ENCODE measurements at regions not wholly inside any gene's neighbourhood (a gene's known extent, or its start where the extent isn't known, plus 50 kb on each side); places are given as distances from the start of the nearest gene placed in this dataset.

DNA sequence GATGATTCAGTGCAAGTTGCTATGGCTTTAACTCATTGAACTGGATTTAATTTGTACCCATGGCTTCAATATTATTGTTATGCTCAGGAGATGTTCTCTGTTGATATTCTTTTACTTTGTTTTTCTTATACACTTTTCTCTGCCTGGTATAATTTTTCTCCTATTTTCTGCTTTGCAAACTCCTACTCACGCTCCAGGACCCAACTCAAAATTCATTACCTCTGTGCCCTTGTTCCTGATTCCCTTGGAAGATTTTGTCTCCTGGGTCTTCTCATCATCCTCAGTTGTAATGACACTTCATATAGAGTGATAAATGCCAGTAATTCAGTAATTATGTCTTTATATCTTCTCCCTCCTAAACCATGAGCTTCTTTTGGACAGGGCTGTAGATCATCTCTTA lies 259.9 kb upstream of the JADE1 start:
- DNase-seq (ENCODE audit: insufficient read length, low spot score, missing footprints), result no peak
- Histone ChIP-seq H4K20me1 (ENCODE audit: insufficient read depth, low read length) (no peaks in the 10 kb centered on the region), H3K4me2 (ENCODE audit: insufficient read depth, low read length) (no peak overlapping the region), H3K27ac (ENCODE audit: low read depth, low read length) (no peak overlapping the region), H3K4me1 (ENCODE audit: insufficient read depth, low read length) (peaks cover 20% of the 10 kb centered on the region), H2AFZ (ENCODE audit: low read length) (no peak overlapping the region), H3K79me2 (ENCODE audit: insufficient read depth, low read length) (no peaks in the 10 kb centered on the region), H3K27me3 (ENCODE audit: insufficient read depth, low read length) (no peaks in the 10 kb centered on the region), H3K36me3 (ENCODE audit: insufficient read depth, low read length) (no peaks in the 10 kb centered on the region), H3K9me3 (ENCODE audit: low read depth, low read length) (no peaks in the 10 kb centered on the region), H3K4me3 (ENCODE audit: insufficient read depth, low read length) (no peak overlapping the region)
- TF ChIP-seq, protein P1, sequence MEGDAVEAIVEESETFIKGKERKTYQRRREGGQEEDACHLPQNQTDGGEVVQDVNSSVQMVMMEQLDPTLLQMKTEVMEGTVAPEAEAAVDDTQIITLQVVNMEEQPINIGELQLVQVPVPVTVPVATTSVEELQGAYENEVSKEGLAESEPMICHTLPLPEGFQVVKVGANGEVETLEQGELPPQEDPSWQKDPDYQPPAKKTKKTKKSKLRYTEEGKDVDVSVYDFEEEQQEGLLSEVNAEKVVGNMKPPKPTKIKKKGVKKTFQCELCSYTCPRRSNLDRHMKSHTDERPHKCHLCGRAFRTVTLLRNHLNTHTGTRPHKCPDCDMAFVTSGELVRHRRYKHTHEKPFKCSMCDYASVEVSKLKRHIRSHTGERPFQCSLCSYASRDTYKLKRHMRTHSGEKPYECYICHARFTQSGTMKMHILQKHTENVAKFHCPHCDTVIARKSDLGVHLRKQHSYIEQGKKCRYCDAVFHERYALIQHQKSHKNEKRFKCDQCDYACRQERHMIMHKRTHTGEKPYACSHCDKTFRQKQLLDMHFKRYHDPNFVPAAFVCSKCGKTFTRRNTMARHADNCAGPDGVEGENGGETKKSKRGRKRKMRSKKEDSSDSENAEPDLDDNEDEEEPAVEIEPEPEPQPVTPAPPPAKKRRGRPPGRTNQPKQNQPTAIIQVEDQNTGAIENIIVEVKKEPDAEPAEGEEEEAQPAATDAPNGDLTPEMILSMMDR (IDR thresholded peaks at IDR 0.05; ENCODE audit: extremely low read depth, low read depth, low read length), result no peak

DNA sequence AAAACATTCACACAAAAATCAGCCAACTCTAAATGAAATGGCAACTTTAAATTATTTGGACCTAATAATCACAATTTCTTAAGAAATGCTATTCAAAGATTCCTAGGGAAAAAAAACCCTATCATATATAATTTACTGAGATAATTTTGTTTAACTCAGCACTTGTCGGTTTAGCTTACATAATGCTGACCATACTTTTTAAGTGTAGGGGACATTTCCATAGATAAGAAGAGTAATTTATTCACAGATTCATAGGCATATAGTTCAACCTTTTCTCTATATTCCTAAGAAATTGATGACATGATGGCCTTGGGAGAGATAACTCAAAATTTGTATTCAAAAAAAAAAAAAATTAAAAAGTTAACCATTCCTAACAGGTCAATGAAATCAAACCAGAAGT lies 260.8 kb upstream of the PGRMC2 start:
- Histone ChIP-seq H3K4me1 (ENCODE audit: insufficient read depth, low read length) (peaks cover 10% of the 10 kb centered on the region), H3K79me2 (ENCODE audit: insufficient read depth, low read length) (no peaks in the 10 kb centered on the region), H3K27me3 (ENCODE audit: insufficient read depth, low read length) (no peaks in the 10 kb centered on the region), H3K9me3 (ENCODE audit: low read depth, low read length) (no peaks in the 10 kb centered on the region), H3K27ac (ENCODE audit: low read depth, low read length) (no peak overlapping the region), H3K4me3 (ENCODE audit: insufficient read depth, low read length) (no peak overlapping the region), H3K4me2 (ENCODE audit: insufficient read depth, low read length) (no peak overlapping the region), H4K20me1 (ENCODE audit: insufficient read depth, low read length) (no peaks in the 10 kb centered on the region), H2AFZ (ENCODE audit: low read length) (no peak overlapping the region), H3K36me3 (ENCODE audit: insufficient read depth, low read length) (no peaks in the 10 kb centered on the region)
- DNase-seq (ENCODE audit: insufficient read length, low spot score, missing footprints), result no peak
- TF ChIP-seq, protein P1 (IDR thresholded peaks at IDR 0.05; ENCODE audit: extremely low read depth, low read depth, low read length), result no peak

DNA sequence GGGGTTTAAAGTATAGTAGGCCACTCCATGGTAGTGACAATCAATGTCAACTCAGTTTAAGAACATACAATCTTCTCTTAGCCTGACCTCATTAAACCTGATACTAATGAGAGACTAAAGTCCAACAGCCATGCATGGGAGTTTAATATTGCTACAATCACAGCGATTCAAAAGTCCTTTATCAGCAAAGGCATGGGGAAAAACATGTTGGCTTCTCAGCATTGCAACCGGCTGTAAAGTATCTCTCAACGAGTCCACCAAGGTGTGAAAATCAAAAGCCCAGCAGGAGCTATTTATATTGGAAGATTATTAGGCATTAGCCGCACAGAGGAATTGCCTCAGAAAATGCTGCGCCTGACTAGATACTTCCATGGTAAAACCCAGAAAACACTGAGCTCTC lies 256.7 kb upstream of the PGRMC2 start:
- Histone ChIP-seq H3K4me1 (ENCODE audit: insufficient read depth, low read length) (no peaks in the 10 kb centered on the region), H3K4me2 (ENCODE audit: insufficient read depth, low read length) (no peak overlapping the region), H3K9me3 (ENCODE audit: low read depth, low read length) (no peaks in the 10 kb centered on the region), H3K79me2 (ENCODE audit: insufficient read depth, low read length) (no peaks in the 10 kb centered on the region), H3K4me3 (ENCODE audit: insufficient read depth, low read length) (no peak overlapping the region), H3K27me3 (ENCODE audit: insufficient read depth, low read length) (no peaks in the 10 kb centered on the region), H4K20me1 (ENCODE audit: insufficient read depth, low read length) (no peaks in the 10 kb centered on the region), H3K36me3 (ENCODE audit: insufficient read depth, low read length) (no peaks in the 10 kb centered on the region), H2AFZ (ENCODE audit: low read length) (no peak overlapping the region), H3K27ac (ENCODE audit: low read depth, low read length) (no peak overlapping the region)
- DNase-seq (ENCODE audit: insufficient read length, low spot score, missing footprints), result no peak
- TF ChIP-seq, protein P1 (IDR thresholded peaks at IDR 0.05; ENCODE audit: extremely low read depth, low read depth, low read length), result no peak

DNA sequence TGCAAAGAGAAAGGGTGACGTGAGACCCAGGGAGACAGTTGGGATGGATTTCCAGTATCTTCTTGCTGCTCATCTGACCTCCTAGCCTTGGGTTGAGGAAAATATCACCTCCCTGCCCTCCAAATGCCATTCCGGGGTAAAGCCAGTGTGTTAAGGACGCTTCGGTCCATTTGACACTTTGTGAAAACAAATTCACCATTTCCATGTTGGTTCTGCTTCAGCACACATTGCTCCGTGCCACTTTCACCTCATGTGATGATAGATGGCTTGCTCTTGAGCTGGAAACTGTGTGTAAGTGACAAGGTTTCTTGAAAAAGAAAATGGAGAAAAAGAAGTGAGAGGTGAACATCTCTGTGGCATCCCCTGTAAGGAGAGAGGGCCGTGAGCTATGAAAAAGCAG lies 256.1 kb upstream of the PGRMC2 start:
- no peak overlapping the region for H3K27ac ChIP-seq (ENCODE audit: low read depth, low read length)
- no peak for DNase-seq (ENCODE audit: insufficient read length, low spot score, missing footprints)
- H3K4me2 ChIP-seq (ENCODE audit: insufficient read depth, low read length), result no peak overlapping the region
- H2AFZ ChIP-seq (ENCODE audit: low read length), result no peak overlapping the region
- H3K4me1 ChIP-seq (ENCODE audit: insufficient read depth, low read length), result no peaks in the 10 kb centered on the region
- H4K20me1 ChIP-seq (ENCODE audit: insufficient read depth, low read length), result no peaks in the 10 kb centered on the region
- H3K36me3 ChIP-seq (ENCODE audit: insufficient read depth, low read length), result no peaks in the 10 kb centered on the region
- no peak overlapping the region for H3K4me3 ChIP-seq (ENCODE audit: insufficient read depth, low read length)
- TF ChIP-seq, protein P1 (IDR thresholded peaks at IDR 0.05; ENCODE audit: extremely low read depth, low read depth, low read length), result no peak
- no peaks in the 10 kb centered on the region for H3K9me3 ChIP-seq (ENCODE audit: low read depth, low read length)
- H3K27me3 ChIP-seq (ENCODE audit: insufficient read depth, low read length), result no peaks in the 10 kb centered on the region
- no peaks in the 10 kb centered on the region for H3K79me2 ChIP-seq (ENCODE audit: insufficient read depth, low read length)
